HG02840 (cell line): ENCODE measurements at regions not wholly inside any gene's neighbourhood (a gene's known extent, or its start where the extent isn't known, plus 50 kb on each side); places are given as distances from the start of the nearest gene placed in this dataset.

ENCODE experiments used
- ATAC-seq: cut with Tn5 transposase; IDR thresholded peaks from one replicate; pipeline ENCODE4 v1.9.1; 2021; ENCODE audit warnings: mild to moderate bottlenecking, moderate library complexity, moderate number of reproducible peaks; ENCODE audit not compliant: unreplicated experiment, low FRiP score

GRCh38 chr11:71311928-71312510, 59.6 kb upstream of the SHANK2 start:
- no peak for ATAC-seq

DNA sequence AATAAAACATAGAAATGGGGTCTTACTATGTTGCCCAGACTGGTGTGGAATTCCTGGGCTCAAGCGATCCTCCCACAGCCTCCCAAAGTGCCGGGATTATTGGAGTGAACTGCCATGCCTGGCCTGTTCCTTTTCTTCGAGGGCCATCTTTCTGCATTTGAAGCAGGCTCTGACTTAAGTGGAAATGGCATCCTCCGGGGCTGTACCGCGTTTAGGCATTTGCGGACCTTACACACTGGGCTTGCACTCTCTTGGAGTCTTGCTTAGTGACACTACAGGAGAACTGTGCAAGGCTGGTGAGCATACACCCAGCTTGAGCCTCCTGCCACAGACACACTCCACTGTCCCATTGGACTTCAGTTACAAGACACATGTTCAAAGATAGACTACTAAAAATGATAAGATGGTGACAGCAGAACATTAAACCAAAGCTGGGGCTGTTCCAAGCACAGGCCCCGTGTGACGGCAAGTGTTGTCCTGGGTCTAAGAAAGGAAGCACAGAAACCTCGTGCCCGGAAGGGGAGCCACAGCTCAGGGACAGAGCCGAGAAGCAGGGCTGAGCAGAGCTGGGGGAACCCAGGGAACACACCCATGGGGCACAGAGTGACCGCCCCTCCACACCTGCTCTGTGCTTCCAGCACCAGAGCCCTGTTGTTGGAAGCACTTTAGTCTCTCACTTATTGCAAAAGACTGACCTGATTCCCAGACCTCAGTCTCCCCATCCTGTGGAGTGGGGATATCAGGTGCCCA, 59.0 kb upstream of the SHANK2 start:
- ATAC-seq = no peak

GRCh38 chr11:71310184-71310583, 57.8 kb upstream of the SHANK2 start:
- no peak for ATAC-seq

- ATAC-seq = no peak
These were observed 57.2 kb upstream of the SHANK2 start for GRCh38 chr11:71309611-71310010.

DNA sequence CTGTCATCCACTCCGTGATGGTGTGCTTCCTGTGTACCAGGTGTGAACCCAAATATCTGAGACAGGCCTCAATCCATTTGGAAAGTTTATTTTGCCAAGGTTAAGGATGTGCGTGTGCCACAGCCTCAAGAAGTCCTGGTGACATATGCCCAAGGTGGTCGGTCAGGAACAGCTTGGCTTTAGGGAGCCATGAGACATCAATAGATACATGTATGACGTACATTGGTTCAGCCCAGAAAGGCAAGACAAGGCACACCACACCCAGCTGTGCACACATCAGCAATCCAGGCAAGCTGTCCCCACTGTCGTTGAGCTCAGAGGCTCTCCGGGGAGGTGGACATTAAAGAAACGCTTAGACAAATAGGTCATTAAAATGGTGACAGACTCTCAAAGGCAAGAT, 56.8 kb upstream of the SHANK2 start:
- no peak for ATAC-seq

DNA sequence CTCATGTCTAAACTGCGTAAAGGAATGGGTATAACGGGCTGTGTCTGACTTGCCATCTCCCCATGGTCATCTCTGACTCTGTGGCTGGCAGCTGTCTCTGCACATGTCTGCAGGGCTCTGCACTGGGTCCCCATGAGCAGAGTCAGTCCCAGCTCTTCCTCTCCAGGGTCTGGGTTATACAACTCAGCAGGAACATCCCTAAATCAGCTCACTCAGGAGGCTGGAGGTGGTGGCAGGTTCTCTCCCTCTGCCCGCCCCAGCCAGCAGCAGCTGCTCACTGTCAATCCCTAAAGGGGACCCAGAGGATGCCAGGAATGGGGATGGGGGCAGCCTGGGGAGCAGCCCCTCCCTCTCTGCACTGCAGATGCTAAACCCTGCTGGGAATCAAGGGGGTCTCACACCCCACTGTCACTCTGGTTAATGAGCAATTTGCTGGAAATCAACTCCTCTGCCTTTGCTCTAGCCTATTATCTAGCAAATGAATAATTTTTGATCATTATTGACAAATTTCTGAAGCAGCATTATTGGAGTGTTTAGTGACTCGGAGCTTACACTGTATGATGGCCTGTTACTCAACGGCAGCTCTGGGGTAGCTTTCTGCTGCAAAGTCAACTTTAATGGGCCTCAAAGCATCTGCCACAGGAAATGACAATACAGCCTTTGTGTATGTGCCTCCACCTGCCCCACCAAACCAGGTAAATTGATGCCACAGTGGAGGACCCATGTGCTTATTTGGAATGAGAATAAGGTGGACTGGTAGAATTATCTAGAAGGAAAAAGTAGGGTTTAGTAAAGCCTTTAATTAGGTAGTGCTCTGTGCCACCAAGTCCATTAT, 55.7 kb upstream of the SHANK2 start:
- ATAC-seq = no peak

DNA sequence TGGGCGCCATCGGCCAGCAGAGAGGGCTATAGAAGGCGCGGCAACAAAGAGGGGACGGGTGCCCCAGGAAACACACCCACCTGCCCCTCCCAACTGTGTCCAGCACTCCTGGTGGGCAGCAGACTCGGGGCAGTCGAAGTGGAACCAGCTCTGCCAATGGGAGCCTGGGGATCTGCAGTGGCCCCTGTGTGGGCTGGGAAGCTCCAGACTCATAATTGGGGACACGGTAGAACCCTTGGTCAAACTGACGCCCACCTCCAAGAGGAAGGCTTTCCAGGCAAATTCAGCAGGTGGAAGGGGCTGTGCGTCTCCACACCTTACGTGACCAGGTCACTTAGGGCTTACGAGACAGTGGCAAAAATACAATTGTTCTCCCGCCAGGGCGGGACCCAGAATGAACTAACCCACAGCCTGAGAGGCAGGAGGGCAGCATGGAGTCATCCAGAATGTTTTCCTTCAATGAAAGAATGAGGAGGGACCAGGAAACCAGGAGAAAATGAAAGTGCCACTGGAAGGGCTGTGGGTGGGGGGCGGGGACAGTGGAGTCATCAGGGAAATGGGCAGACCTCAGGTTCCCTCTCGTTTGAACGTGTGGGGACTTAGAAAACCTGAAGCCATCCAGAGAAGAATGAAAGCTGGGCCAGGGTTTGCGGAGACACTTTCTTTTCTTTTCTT, 53.2 kb upstream of the SHANK2 start:
- ATAC-seq = no peak

DNA sequence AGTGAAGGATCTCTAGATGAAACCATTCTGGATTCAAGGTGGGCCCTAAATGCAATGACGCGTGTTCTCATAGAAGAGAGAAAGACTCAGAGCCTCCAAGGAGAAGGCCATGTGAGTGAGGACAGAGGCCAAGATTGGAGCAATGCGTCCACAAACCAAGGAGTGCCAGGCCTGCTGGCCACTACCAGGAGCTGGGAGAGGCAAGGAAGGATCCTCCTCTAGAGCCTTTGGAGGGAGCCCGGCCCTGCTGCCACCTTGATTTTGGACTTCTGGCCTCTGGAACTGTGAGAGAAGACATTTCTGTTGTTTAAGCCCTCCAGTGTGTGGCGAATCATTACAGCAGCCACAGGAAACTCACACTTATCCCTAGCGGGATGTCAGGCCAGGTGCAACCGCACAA, 52.7 kb upstream of the SHANK2 start:
- ATAC-seq = no peak

DNA sequence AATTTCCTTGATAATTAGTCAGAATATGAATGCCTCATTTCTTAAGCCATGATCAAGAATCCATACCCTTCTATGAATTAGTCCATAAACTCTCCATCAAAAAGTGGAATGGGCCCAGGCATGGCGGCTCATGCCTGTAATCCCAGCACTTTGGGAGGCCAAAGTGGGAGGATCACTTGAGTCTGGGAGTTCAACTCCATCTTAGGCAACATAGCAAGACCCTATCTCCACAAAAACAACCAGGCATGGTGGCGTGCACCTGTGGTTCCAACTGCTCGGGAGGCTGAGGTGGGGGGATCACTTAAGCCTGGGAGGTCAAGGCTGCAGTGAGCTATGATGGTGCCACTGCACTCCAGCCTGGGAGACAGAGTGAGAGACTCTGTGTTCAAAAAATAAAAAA, 52.1 kb upstream of the SHANK2 start:
- no peak for ATAC-seq

GRCh38 chr11:71304045-71304444, 51.7 kb upstream of the SHANK2 start:
- ATAC-seq = no peak

DNA sequence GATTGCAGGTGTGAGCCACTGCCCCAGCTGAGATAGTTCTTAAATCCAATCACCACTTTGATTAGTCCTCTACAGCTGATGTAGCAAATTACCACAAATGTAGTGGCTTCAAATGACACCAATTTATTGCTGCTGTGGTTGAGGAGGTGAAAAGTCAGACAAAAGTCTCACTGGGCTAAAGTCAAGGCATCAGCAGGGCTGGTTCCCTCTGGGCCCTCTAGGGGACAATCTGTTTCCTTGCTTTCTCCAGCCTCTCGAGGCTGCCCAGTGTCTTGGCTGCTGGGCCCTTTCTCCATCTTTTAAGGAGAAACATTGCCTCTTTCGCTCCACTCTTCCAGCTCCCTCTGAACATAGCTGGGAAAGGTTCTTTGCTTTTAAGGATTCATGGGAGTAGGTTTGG, 50.5 kb upstream of the SHANK2 start:
- ATAC-seq = no peak

DNA sequence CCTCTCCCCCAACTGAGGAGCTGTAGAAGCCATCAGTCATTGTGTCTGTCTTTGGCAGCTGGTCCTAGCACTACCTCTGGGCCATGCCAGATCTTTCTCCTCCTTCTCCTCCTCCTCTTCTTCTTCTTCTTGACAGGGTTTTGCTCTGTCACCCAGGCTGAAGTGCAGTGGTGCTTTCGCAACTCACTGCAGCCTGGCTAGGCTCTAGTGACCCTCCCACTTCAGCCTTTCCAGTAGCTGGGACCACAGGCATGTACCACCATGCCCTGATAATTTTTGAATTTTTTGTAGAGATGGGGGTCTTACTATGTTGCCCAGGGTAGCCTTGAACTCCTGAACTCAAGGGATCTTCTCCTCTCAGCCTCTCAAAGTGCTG, 50.1 kb upstream of the SHANK2 start:
- no peak for ATAC-seq
